Gastroesophageal sphincter (tissue), 3 donors: ENCODE measurements at regions not wholly inside any gene's neighbourhood (a gene's known extent, or its start where the extent isn't known, plus 50 kb on each side); places are given as distances from the start of the nearest gene placed in this dataset.

Experiments
- CTCF ChIP-seq, 4 experiments: fragments of 200-600 bp in 2 of 4; fragments of 450-650 bp in 2 of 4; sonication (generic) in 1 of 4; IDR thresholded peaks; one replicate each; pipeline ENCODE4 v1.5.1; 2017 to 2019; ENCODE audit warnings: antibody characterized with exemption in 4 of 4, mild to moderate bottlenecking in 2 of 4, moderate library complexity in 2 of 4
- POLR2A ChIP-seq, 2 donors: fragments of 450-650 bp; IDR thresholded peaks; one replicate each; pipeline ENCODE4 v1.6.1; 2017; ENCODE audit warnings: antibody characterized with exemption in 2 of 2, mild to moderate bottlenecking in 2 of 2, moderate library complexity in 1 of 2
- POLR2AphosphoS5 ChIP-seq: sonication (generic); formaldehyde crosslinking; IDR thresholded peaks from one replicate; pipeline ENCODE4 v1.6.1; 2017; ENCODE audit warnings: antibody characterized with exemption

GRCh38 chr1:93021539-93022134 lies 57.4 kb upstream of the MTF2 start:
- peak; percentile 64 to 71 (median 66) for TF ChIP-seq CTCF (IDR thresholded peaks at IDR 0.05)
- no peak for TF ChIP-seq POLR2AphosphoS5
- no peak for TF ChIP-seq POLR2A (IDR thresholded peaks at IDR 0.05)
